OCI-LY3 (cell line): ENCODE measurements at regions not wholly inside any gene's neighbourhood (a gene's known extent, or its start where the extent isn't known, plus 50 kb on each side); places are given as distances from the start of the nearest gene placed in this dataset.

ENCODE experiments used
- H2AFZ ChIP-seq: fragments of 200-600, 300-600 bp; shearing (Covaris generic); 2 replicates; pipeline ENCODE4 v1.6.0; 2014; ENCODE audit warnings: antibody characterized with exemption, low read depth, low read length
- H3K27ac ChIP-seq: fragments of 200-600, 300-600 bp; sonication (generic); 2 replicates; pipeline ENCODE4 v1.5.1; 2014; ENCODE audit warnings: mild to moderate bottlenecking, low read length, moderate library complexity, mixed read lengths
- H3K27me3 ChIP-seq: fragments of 200-600, 300-600 bp; sonication (generic); 2 replicates; pipeline ENCODE4 v1.6.1; 2014; ENCODE audit warnings: low read depth, low read length, mixed read lengths
- H3K36me3 ChIP-seq: fragments of 200-600, 300-600 bp; sonication (generic); replicated peaks from 2 replicates; pipeline ENCODE3; 2014; ENCODE audit warnings: low read depth, low read length, mixed read lengths
- H3K4me1 ChIP-seq: fragments of 300-600, 200-600 bp; sonication (generic); 2 replicates; pipeline ENCODE4 v1.6.1; 2014; ENCODE audit warnings: low read length, mixed read lengths
- H3K4me2 ChIP-seq: fragments of 200-600, 300-600 bp; sonication (generic); 2 replicates; pipeline ENCODE4 v1.6.1; 2014; ENCODE audit warnings: low read length, mixed read lengths
- H3K4me3 ChIP-seq: fragments of 300-600, 200-600 bp; sonication (generic); 2 replicates; pipeline ENCODE4 v1.5.1; 2014; ENCODE audit warnings: antibody characterized with exemption, mild to moderate bottlenecking, low read length, moderate library complexity
- H3K79me2 ChIP-seq: fragments of 300-600, 200-600 bp; shearing (Covaris generic); 2 replicates; pipeline ENCODE4 v1.6.1; 2014; ENCODE audit warnings: mild to moderate bottlenecking, low read length, mixed read lengths
- H3K9ac ChIP-seq: fragments of 300-600, 200-600 bp; shearing (Covaris generic); 2 replicates; pipeline ENCODE4 v1.6.0; 2014; ENCODE audit warnings: mild to moderate bottlenecking, low read length, moderate library complexity
- H3K9me3 ChIP-seq: fragments of 200-600, 300-600 bp; shearing (Covaris generic); 2 replicates; pipeline ENCODE4 v1.6.1; 2014; ENCODE audit warnings: low read length, mixed read lengths; ENCODE audit not compliant: insufficient read depth
- H4K20me1 ChIP-seq: fragments of 200-600, 300-600 bp; sonication (generic); 2 replicates; pipeline ENCODE4 v1.6.1; 2016; ENCODE audit warnings: low read length, mixed read lengths; ENCODE audit not compliant: insufficient read depth
- EZH2phosphoT487 ChIP-seq: fragments of 200-600 bp; shearing (Covaris generic); IDR thresholded peaks from 2 replicates; pipeline ENCODE4 v1.6.1; 2018; ENCODE audit warnings: antibody characterized with exemption, mixed run types, low read depth
- TF ChIP-seq, protein P1 (sequence below): fragments of 200-600, 300-600 bp; sonication (generic); IDR thresholded peaks from 2 replicates; pipeline ENCODE4 v1.5.1; 2014; ENCODE audit warnings: antibody characterized with exemption, low read length, low read depth

DNA sequence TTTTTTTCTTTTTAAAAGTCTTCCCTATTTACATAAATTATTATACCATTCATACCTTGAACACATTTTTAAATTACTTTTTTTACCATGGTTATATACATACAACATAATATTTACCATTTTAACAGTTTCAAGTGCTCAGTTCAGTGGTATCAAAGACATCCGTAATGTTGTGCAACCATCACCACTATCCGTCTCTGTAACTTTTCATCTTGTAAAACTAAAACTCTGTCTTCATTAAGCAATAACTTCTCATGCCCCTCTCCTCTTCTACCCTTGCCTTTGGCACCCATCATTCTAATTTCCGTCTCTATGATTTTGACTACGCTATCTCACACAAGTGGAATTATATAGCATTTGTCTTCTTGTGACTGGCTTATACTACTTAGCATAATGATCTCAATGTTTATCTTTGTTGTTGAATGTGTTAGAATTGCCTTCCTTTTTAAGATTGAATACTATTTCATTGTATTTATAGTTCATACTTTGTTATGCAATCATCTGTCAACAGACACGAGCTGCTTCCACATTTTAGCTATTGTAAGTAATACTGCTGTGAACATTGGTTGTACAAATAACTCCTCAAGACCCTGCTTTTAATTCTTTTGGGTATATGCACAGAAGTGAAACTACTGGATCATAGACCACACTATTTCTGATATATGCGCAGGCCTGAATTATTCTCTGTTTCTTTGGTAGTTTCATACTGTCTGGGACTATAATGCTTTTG lies 689.5 kb upstream of the NCAM2 start:
- TF ChIP-seq EZH2phosphoT487, result no peak
- TF ChIP-seq, protein P1, sequence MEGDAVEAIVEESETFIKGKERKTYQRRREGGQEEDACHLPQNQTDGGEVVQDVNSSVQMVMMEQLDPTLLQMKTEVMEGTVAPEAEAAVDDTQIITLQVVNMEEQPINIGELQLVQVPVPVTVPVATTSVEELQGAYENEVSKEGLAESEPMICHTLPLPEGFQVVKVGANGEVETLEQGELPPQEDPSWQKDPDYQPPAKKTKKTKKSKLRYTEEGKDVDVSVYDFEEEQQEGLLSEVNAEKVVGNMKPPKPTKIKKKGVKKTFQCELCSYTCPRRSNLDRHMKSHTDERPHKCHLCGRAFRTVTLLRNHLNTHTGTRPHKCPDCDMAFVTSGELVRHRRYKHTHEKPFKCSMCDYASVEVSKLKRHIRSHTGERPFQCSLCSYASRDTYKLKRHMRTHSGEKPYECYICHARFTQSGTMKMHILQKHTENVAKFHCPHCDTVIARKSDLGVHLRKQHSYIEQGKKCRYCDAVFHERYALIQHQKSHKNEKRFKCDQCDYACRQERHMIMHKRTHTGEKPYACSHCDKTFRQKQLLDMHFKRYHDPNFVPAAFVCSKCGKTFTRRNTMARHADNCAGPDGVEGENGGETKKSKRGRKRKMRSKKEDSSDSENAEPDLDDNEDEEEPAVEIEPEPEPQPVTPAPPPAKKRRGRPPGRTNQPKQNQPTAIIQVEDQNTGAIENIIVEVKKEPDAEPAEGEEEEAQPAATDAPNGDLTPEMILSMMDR, result no peak
- Histone ChIP-seq H3K4me1 (no peaks in the 10 kb centered on the region), H3K9me3 (no peaks in the 10 kb centered on the region), H3K27ac (no peak overlapping the region), H3K36me3 (no peaks in the 10 kb centered on the region), H4K20me1 (no peaks in the 10 kb centered on the region), H3K27me3 (no peaks in the 10 kb centered on the region), H3K4me3 (no peak overlapping the region), H2AFZ (no peak overlapping the region), H3K9ac (no peak overlapping the region), H3K4me2 (no peak overlapping the region), H3K79me2 (no peaks in the 10 kb centered on the region)

DNA sequence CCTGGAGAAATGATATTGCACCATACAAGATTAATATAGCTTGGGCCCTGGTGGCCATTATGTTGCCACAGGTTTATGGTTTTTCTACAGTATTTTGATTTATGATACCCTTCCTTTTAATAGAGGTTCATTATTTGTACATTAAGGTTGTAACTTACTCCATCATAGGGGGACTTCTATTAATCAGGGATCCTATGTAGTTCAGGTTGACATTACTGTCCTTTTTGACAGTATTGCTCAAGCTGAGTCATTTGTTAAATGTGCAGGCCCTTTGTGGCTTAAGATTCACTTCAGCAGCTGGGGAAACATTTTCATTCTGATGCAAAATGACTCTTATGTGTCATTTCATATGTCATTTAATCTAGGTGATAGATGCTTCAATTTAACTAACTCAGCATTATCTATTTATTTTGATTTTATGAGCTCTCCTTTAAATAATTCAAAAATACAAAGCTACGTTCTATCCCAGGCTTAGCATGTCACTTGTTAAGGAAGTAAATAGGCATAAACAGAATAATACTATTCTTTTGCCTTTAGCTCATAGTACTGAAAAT lies 686.9 kb upstream of the NCAM2 start:
- H3K9ac ChIP-seq, result no peak overlapping the region
- no peak overlapping the region for H3K4me2 ChIP-seq
- H3K4me3 ChIP-seq, result no peak overlapping the region
- H2AFZ ChIP-seq, result no peak overlapping the region
- H3K9me3 ChIP-seq, result no peaks in the 10 kb centered on the region
- TF ChIP-seq EZH2phosphoT487, result no peak
- TF ChIP-seq, protein P1, result no peak
- no peaks in the 10 kb centered on the region for H4K20me1 ChIP-seq
- no peaks in the 10 kb centered on the region for H3K27me3 ChIP-seq
- no peaks in the 10 kb centered on the region for H3K36me3 ChIP-seq
- no peak overlapping the region for H3K27ac ChIP-seq
- no peaks in the 10 kb centered on the region for H3K4me1 ChIP-seq
- no peaks in the 10 kb centered on the region for H3K79me2 ChIP-seq

- H2AFZ ChIP-seq, result no peak overlapping the region
- no peaks in the 10 kb centered on the region for H4K20me1 ChIP-seq
- H3K4me2 ChIP-seq, result no peak overlapping the region
- H3K9me3 ChIP-seq, result no peaks in the 10 kb centered on the region
- no peaks in the 10 kb centered on the region for H3K79me2 ChIP-seq
- no peak overlapping the region for H3K4me3 ChIP-seq
- no peaks in the 10 kb centered on the region for H3K27me3 ChIP-seq
- no peaks in the 10 kb centered on the region for H3K36me3 ChIP-seq
- H3K4me1 ChIP-seq, result no peaks in the 10 kb centered on the region
- H3K9ac ChIP-seq, result no peak overlapping the region
- TF ChIP-seq, protein P1, result no peak
- no peak for TF ChIP-seq EZH2phosphoT487
- H3K27ac ChIP-seq, result no peak overlapping the region
Measured at GRCh38 chr21:20313013-20313412, 685.2 kb upstream of the NCAM2 start.

GRCh38 chr21:20315042-20315441 lies 683.2 kb upstream of the NCAM2 start:
- H3K9ac ChIP-seq, result no peak overlapping the region
- H3K36me3 ChIP-seq, result no peaks in the 10 kb centered on the region
- no peaks in the 10 kb centered on the region for H3K79me2 ChIP-seq
- H2AFZ ChIP-seq, result no peak overlapping the region
- TF ChIP-seq EZH2phosphoT487, result no peak
- TF ChIP-seq, protein P1, result no peak
- no peak overlapping the region for H3K27ac ChIP-seq
- no peak overlapping the region for H3K4me3 ChIP-seq
- H3K4me2 ChIP-seq, result no peak overlapping the region
- H3K4me1 ChIP-seq, result no peaks in the 10 kb centered on the region
- H3K9me3 ChIP-seq, result no peaks in the 10 kb centered on the region
- no peaks in the 10 kb centered on the region for H3K27me3 ChIP-seq
- H4K20me1 ChIP-seq, result no peaks in the 10 kb centered on the region
